Activated T-helper 2 cell treated with anti-CD3 and anti-CD28 coated beads, Interferon-gamma antibody, Interleukin-2, Interleukin-4, amounts not matched to agents 10 μg/mL and 5 μg/mL and 100 μg/mL, durations not matched to agents 14 hours and 24 hours and 36 hours (primary cell): ENCODE measurements at regions not wholly inside any gene's neighbourhood (a gene's known extent, or its start where the extent isn't known, plus 50 kb on each side); places are given as distances from the start of the nearest gene placed in this dataset.
"Not testable (repeated sequence)": the region's sequence is repeated elsewhere in the genome, so short reads cannot be mapped to it uniquely, and the experiment has no call there.

Source experiments
- DNase-seq: peaks from one replicate; pipeline ENCODE4 v3.0.0; 2021; ENCODE audit warnings: low spot score
- H3K27ac Mint-ChIP-seq: one replicate; pipeline ENCODE4 v1.8.0; 2021; ENCODE audit warnings: mixed read lengths
- H3K27me3 Mint-ChIP-seq: one replicate; pipeline ENCODE4 v1.8.0; 2021; ENCODE audit warnings: low read depth, mixed read lengths
- H3K36me3 Mint-ChIP-seq: one replicate; pipeline ENCODE4 v1.8.0; 2021; ENCODE audit warnings: low read depth, mixed read lengths
- H3K4me1 Mint-ChIP-seq: one replicate; pipeline ENCODE4 v1.8.0; 2021; ENCODE audit warnings: low read depth, mixed read lengths
- H3K4me3 Mint-ChIP-seq: one replicate; pipeline ENCODE4 v1.8.0; 2021; ENCODE audit warnings: low read depth, mild to moderate bottlenecking, moderate library complexity, mixed read lengths
- H3K9me3 Mint-ChIP-seq: one replicate; pipeline ENCODE4 v1.8.0; 2021; ENCODE audit warnings: mixed read lengths
- intact Hi-C: fragments of 100-400 bp; cut with micrococcal nuclease; formaldehyde crosslinking; loops from one replicate; pipeline ENCODE4 v1.15.1; 2023

- Mint-ChIP-seq H3K27me3 (peaks cover 4% of the 10 kb centered on the region), H3K4me3 (no peak overlapping the region), H3K36me3 (no peaks in the 10 kb centered on the region), H3K27ac (no peak overlapping the region), H3K9me3 (no peaks in the 10 kb centered on the region), H3K4me1 (no peaks in the 10 kb centered on the region)
- DNase-seq, result no peak
- intact Hi-C loops, result no loop called here
Observed at GRCh38 chr10:120105001-120105400, 212.5 kb downstream of the SEC23IP start.

- H3K9me3 Mint-ChIP-seq, result no peaks in the 10 kb centered on the region
- H3K36me3 Mint-ChIP-seq, result no peaks in the 10 kb centered on the region
- no peak for DNase-seq
- H3K4me3 Mint-ChIP-seq, result no peak overlapping the region
- peaks cover 4% of the 10 kb centered on the region for H3K27me3 Mint-ChIP-seq
- no peak overlapping the region for H3K27ac Mint-ChIP-seq
- intact Hi-C loops, result no loop called here
- H3K4me1 Mint-ChIP-seq, result no peaks in the 10 kb centered on the region
Observed at GRCh38 chr10:120105492-120105891, 213.0 kb downstream of the SEC23IP start.

GRCh38 chr10:120108916-120109315 lies 216.4 kb downstream of the SEC23IP start:
- H3K36me3 Mint-ChIP-seq, result no peaks in the 10 kb centered on the region
- H3K4me3 Mint-ChIP-seq, result no peak overlapping the region
- H3K4me1 Mint-ChIP-seq, result no peaks in the 10 kb centered on the region
- H3K27ac Mint-ChIP-seq, result no peak overlapping the region
- no peaks in the 10 kb centered on the region for H3K9me3 Mint-ChIP-seq
- H3K27me3 Mint-ChIP-seq, result peaks cover 3% of the 10 kb centered on the region
- no peak for DNase-seq
- intact Hi-C loops, result no loop called here

GRCh38 chr10:120109725-120110124 lies 217.2 kb downstream of the SEC23IP start:
- intact Hi-C loops, H3K9me3 Mint-ChIP-seq: not testable (repeated sequence)

GRCh38 chr10:120110196-120110595 lies 217.7 kb downstream of the SEC23IP start:
- Mint-ChIP-seq H3K36me3 (no peaks in the 10 kb centered on the region), H3K27ac (no peak overlapping the region), H3K4me3 (no peak overlapping the region), H3K9me3 (no peaks in the 10 kb centered on the region), H3K4me1 (no peaks in the 10 kb centered on the region), H3K27me3 (no peaks in the 10 kb centered on the region)
- DNase-seq, result no peak
- intact Hi-C loops, result no loop called here

More at GRCh38 chr10:120109725-120110124, 217.2 kb downstream of the SEC23IP start:
- not testable (repeated sequence) for H3K27me3 Mint-ChIP-seq, DNase-seq, H3K4me3 Mint-ChIP-seq, H3K27ac Mint-ChIP-seq, H3K4me1 Mint-ChIP-seq, H3K36me3 Mint-ChIP-seq

- no peaks in the 10 kb centered on the region for H3K36me3 Mint-ChIP-seq
- no peaks in the 10 kb centered on the region for H3K4me1 Mint-ChIP-seq
- no peak for DNase-seq
Observed at GRCh38 chr10:120111628-120112027, 219.1 kb downstream of the SEC23IP start.

GRCh38 chr10:120112809-120113208 lies 220.3 kb downstream of the SEC23IP start:
- intact Hi-C loops, result no loop called here
- DNase-seq, result no peak
- no peak overlapping the region for H3K4me3 Mint-ChIP-seq
- H3K27ac Mint-ChIP-seq, result no peak overlapping the region
- no peaks in the 10 kb centered on the region for H3K36me3 Mint-ChIP-seq
- no peaks in the 10 kb centered on the region for H3K9me3 Mint-ChIP-seq
- H3K4me1 Mint-ChIP-seq, result no peaks in the 10 kb centered on the region
- H3K27me3 Mint-ChIP-seq, result no peaks in the 10 kb centered on the region

More at GRCh38 chr10:120111628-120112027, 219.1 kb downstream of the SEC23IP start:
- Mint-ChIP-seq H3K4me3 (no peak overlapping the region), H3K9me3 (no peaks in the 10 kb centered on the region), H3K27me3 (no peaks in the 10 kb centered on the region), H3K27ac (no peak overlapping the region)
- intact Hi-C loops, result no loop called here

GRCh38 chr10:120115959-120116358 lies 223.4 kb downstream of the SEC23IP start:
- Mint-ChIP-seq H3K4me3 (no peak overlapping the region), H3K4me1 (no peaks in the 10 kb centered on the region), H3K27ac (no peak overlapping the region), H3K27me3 (no peaks in the 10 kb centered on the region), H3K36me3 (no peaks in the 10 kb centered on the region), H3K9me3 (no peaks in the 10 kb centered on the region)
- DNase-seq, result no peak
- intact Hi-C loops, result no loop called here

GRCh38 chr10:120121768-120122167 lies 229.2 kb downstream of the SEC23IP start:
- Mint-ChIP-seq H3K4me1 (no peaks in the 10 kb centered on the region), H3K27me3 (peaks cover 3% of the 10 kb centered on the region), H3K9me3 (no peaks in the 10 kb centered on the region), H3K4me3 (no peak overlapping the region), H3K36me3 (no peaks in the 10 kb centered on the region), H3K27ac (no peak overlapping the region)
- no peak for DNase-seq
- intact Hi-C loops, result no loop called here

- no peak for DNase-seq
- no peaks in the 10 kb centered on the region for H3K36me3 Mint-ChIP-seq
- no peak overlapping the region for H3K27ac Mint-ChIP-seq
- intact Hi-C loops, result no loop called here
- H3K4me3 Mint-ChIP-seq, result no peak overlapping the region
- H3K27me3 Mint-ChIP-seq, result peaks cover 13% of the 10 kb centered on the region
- no peaks in the 10 kb centered on the region for H3K9me3 Mint-ChIP-seq
- H3K4me1 Mint-ChIP-seq, result no peaks in the 10 kb centered on the region
Observed at GRCh38 chr10:120131183-120131582, 238.7 kb downstream of the SEC23IP start.

- Mint-ChIP-seq H3K36me3 (no peaks in the 10 kb centered on the region), H3K27ac (no peak overlapping the region), H3K4me1 (no peaks in the 10 kb centered on the region), H3K4me3 (no peak overlapping the region), H3K9me3 (no peaks in the 10 kb centered on the region), H3K27me3 (peaks cover 7% of the 10 kb centered on the region)
- no peak for DNase-seq
- intact Hi-C loops, result no loop called here
Observed at GRCh38 chr10:120132811-120133210, 240.3 kb downstream of the SEC23IP start.

- DNase-seq, result no peak
- Mint-ChIP-seq H3K36me3 (no peaks in the 10 kb centered on the region), H3K9me3 (no peaks in the 10 kb centered on the region), H3K4me3 (no peak overlapping the region), H3K27ac (no peak overlapping the region), H3K27me3 (no peaks in the 10 kb centered on the region), H3K4me1 (no peaks in the 10 kb centered on the region)
- intact Hi-C loops, result no loop called here
Observed at GRCh38 chr10:120138689-120139088, 246.2 kb downstream of the SEC23IP start.

- H3K4me3 Mint-ChIP-seq, result no peak overlapping the region
- H3K4me1 Mint-ChIP-seq, result no peaks in the 10 kb centered on the region
- no peak for DNase-seq
- H3K27ac Mint-ChIP-seq, result no peak overlapping the region
- intact Hi-C loops, result no loop called here
- H3K27me3 Mint-ChIP-seq, result no peaks in the 10 kb centered on the region
- H3K36me3 Mint-ChIP-seq, result no peaks in the 10 kb centered on the region
- H3K9me3 Mint-ChIP-seq, result no peaks in the 10 kb centered on the region
Observed at GRCh38 chr10:120145107-120145506, 252.6 kb downstream of the SEC23IP start.

GRCh38 chr10:120156614-120157274 lies 264.2 kb downstream of the SEC23IP start:
- intact Hi-C loops, result no loop called here
- no peaks in the 10 kb centered on the region for H3K27me3 Mint-ChIP-seq
- H3K36me3 Mint-ChIP-seq, result no peaks in the 10 kb centered on the region
- DNase-seq, result no peak
- H3K4me1 Mint-ChIP-seq, result no peaks in the 10 kb centered on the region
- H3K4me3 Mint-ChIP-seq, result no peak overlapping the region
- peaks cover 5% of the 10 kb centered on the region for H3K9me3 Mint-ChIP-seq
- no peak overlapping the region for H3K27ac Mint-ChIP-seq
